Colonic mucosa (tissue), 4 donors: ENCODE measurements at regions not wholly inside any gene's neighbourhood (a gene's known extent, or its start where the extent isn't known, plus 50 kb on each side); places are given as distances from the start of the nearest gene placed in this dataset.

Experiments
- DNase-seq: peaks from one replicate; pipeline ENCODE4 v3.0.0-alpha.2; 2020
- H3K27ac ChIP-seq: fragments of 200-600 bp; one replicate; pipeline ENCODE4 v1.8.0; 2021
- H3K27me3 ChIP-seq: fragments of 200-600 bp; one replicate; pipeline ENCODE4 v1.8.0; 2021
- H3K36me3 ChIP-seq: fragments of 200-600 bp; one replicate; pipeline ENCODE4 v1.8.0; 2021
- H3K4me1 ChIP-seq: fragments of 200-600 bp; one replicate; pipeline ENCODE4 v1.8.0; 2021; ENCODE audit warnings: mild to moderate bottlenecking
- H3K4me3 ChIP-seq: fragments of 200-600 bp; one replicate; pipeline ENCODE4 v1.8.0; 2021
- H3K9ac ChIP-seq, 2 donors: one replicate each; pipeline ENCODE4 v1.7.0; 2013; ENCODE audit warnings: control low read depth in 2 of 2, low read depth in 2 of 2, low read length in 2 of 2
- H3K9me3 ChIP-seq: fragments of 200-600 bp; one replicate; pipeline ENCODE4 v1.8.0; 2021
- CTCF ChIP-seq: fragments of 200-600 bp; IDR thresholded peaks from one replicate; pipeline ENCODE4 v1.8.0; 2022; ENCODE audit warnings: antibody characterized with exemption, mild to moderate bottlenecking
- intact Hi-C: fragments of 100-400 bp; cut with DNase I; formaldehyde crosslinking; loops from one replicate; pipeline ENCODE4 v1.14.1; 2022
- donor health status: healthy.
- donor health status: DM: no; HTN: no; CAD: no.
- donor health status: DM: no; HTN: no; CAD: no.

GRCh38 chr3:24937228-24937627 lies 442.6 kb upstream of the THRB start:
- Histone ChIP-seq H3K9ac (no peak overlapping the region), H3K4me3 (no peak overlapping the region), H3K9me3 (no peaks in the 10 kb centered on the region), H3K36me3 (no peaks in the 10 kb centered on the region), H3K27ac (no peak overlapping the region), H3K27me3 (no peaks in the 10 kb centered on the region), H3K4me1 (no peaks in the 10 kb centered on the region)
- intact Hi-C loops, result no loop called here
- TF ChIP-seq CTCF, result no peak
- no peak for DNase-seq

- Histone ChIP-seq H3K36me3 (no peaks in the 10 kb centered on the region), H3K27ac (no peak overlapping the region), H3K9me3 (no peaks in the 10 kb centered on the region), H3K4me1 (no peaks in the 10 kb centered on the region), H3K27me3 (no peaks in the 10 kb centered on the region), H3K4me3 (no peak overlapping the region), H3K9ac (no peak overlapping the region)
- DNase-seq, result no peak
- intact Hi-C loops, result no loop called here
- no peak for TF ChIP-seq CTCF
Observed at GRCh38 chr3:24937780-24938179, 443.1 kb upstream of the THRB start.

- Histone ChIP-seq H3K27ac (no peak overlapping the region), H3K4me3 (no peak overlapping the region), H3K4me1 (no peaks in the 10 kb centered on the region), H3K27me3 (no peaks in the 10 kb centered on the region), H3K36me3 (no peaks in the 10 kb centered on the region), H3K9me3 (no peaks in the 10 kb centered on the region), H3K9ac (no peak overlapping the region)
- DNase-seq, result no peak
- no peak for TF ChIP-seq CTCF
- intact Hi-C loops, result no loop called here
Observed at GRCh38 chr3:24943961-24944360, 449.3 kb upstream of the THRB start.

- no peak for TF ChIP-seq CTCF
- H3K9ac ChIP-seq, result no peak overlapping the region
- intact Hi-C loops, result no loop called here
- H3K36me3 ChIP-seq, result no peaks in the 10 kb centered on the region
- H3K9me3 ChIP-seq, result no peaks in the 10 kb centered on the region
- no peak overlapping the region for H3K27ac ChIP-seq
- H3K27me3 ChIP-seq, result no peaks in the 10 kb centered on the region
- H3K4me1 ChIP-seq, result no peaks in the 10 kb centered on the region
- H3K4me3 ChIP-seq, result no peak overlapping the region
- no peak for DNase-seq
Observed at GRCh38 chr3:24944805-24945520, 450.3 kb upstream of the THRB start.

GRCh38 chr3:24945563-24945962 lies 450.9 kb upstream of the THRB start:
- no peaks in the 10 kb centered on the region for H3K36me3 ChIP-seq
- no peak for DNase-seq
- no peak overlapping the region for H3K9ac ChIP-seq
- no peaks in the 10 kb centered on the region for H3K27me3 ChIP-seq
- no peaks in the 10 kb centered on the region for H3K9me3 ChIP-seq
- no peaks in the 10 kb centered on the region for H3K4me1 ChIP-seq
- no peak overlapping the region for H3K4me3 ChIP-seq
- intact Hi-C loops, result no loop called here
- no peak overlapping the region for H3K27ac ChIP-seq
- TF ChIP-seq CTCF, result no peak
